Fibroblast of lung (primary cell): ENCODE measurements at regions not wholly inside any gene's neighbourhood (a gene's known extent, or its start where the extent isn't known, plus 50 kb on each side); places are given as distances from the start of the nearest gene placed in this dataset.

Experiments
- DNase-seq, 2 donors: peaks; one replicate each; pipeline versions ENCODE4 v3.0.0 to v3.0.0-alpha.2; 2010; ENCODE audit warnings: low read depth in 2 of 2
- H2AFZ ChIP-seq: 2 replicates; pipeline ENCODE4 v1.5.1; 2012; ENCODE audit warnings: low read length, control low read depth, inconsistent platforms
- H3K27ac ChIP-seq: 2 replicates; pipeline ENCODE4 v1.5.1; 2011; ENCODE audit warnings: low read length, control low read depth; ENCODE audit not compliant: insufficient read depth
- H3K27me3 ChIP-seq: 2 replicates; pipeline ENCODE4 v1.5.1; 2011; ENCODE audit warnings: mild to moderate bottlenecking, low read length; ENCODE audit not compliant: control insufficient read depth, insufficient read depth
- H3K36me3 ChIP-seq: 2 replicates; pipeline ENCODE4 v1.5.1; 2011; ENCODE audit warnings: low read length; ENCODE audit not compliant: control insufficient read depth, insufficient read depth
- H3K4me1 ChIP-seq: 2 replicates; pipeline ENCODE4 v1.5.1; 2011; ENCODE audit warnings: low read length; ENCODE audit not compliant: control insufficient read depth, insufficient read depth; ENCODE audit errors: extremely low read depth
- H3K4me2 ChIP-seq: 2 replicates; pipeline ENCODE4 v1.5.1; 2011; ENCODE audit warnings: low read length, control low read depth; ENCODE audit not compliant: insufficient read depth; ENCODE audit errors: extremely low read depth
- H3K4me3 ChIP-seq, 4 experiments: fragments of 200-600 bp in 1 of 4; sonication (generic) in 1 of 4; replicated peaks in 1 of 4; 2 replicates each; pipeline ENCODE4 v1.5.1; 2011 to 2016; ENCODE audit warnings: low read length in 4 of 4, low read depth in 3 of 4, mild to moderate bottlenecking in 3 of 4, control low read depth in 2 of 4, inconsistent platforms in 1 of 4, mixed read lengths in 1 of 4; ENCODE audit not compliant: insufficient read depth in 1 of 4; ENCODE audit errors: control extremely low read depth in 1 of 4
- H3K79me2 ChIP-seq: 2 replicates; pipeline ENCODE4 v1.5.1; 2012; ENCODE audit warnings: mild to moderate bottlenecking, low read length, inconsistent platforms; ENCODE audit not compliant: control insufficient read depth, insufficient read depth
- H3K9ac ChIP-seq: 2 replicates; pipeline ENCODE4 v1.5.1; 2011; ENCODE audit warnings: mild to moderate bottlenecking, low read length, control low read depth; ENCODE audit not compliant: insufficient read depth
- H3K9me3 ChIP-seq: 2 replicates; pipeline ENCODE4 v1.5.1; 2012; ENCODE audit warnings: low read depth, low read length; ENCODE audit not compliant: control insufficient read depth, insufficient read depth
- H4K20me1 ChIP-seq: 2 replicates; pipeline ENCODE4 v1.5.1; 2011; ENCODE audit warnings: low read length; ENCODE audit not compliant: control insufficient read depth, insufficient read depth; ENCODE audit errors: extremely low read depth
- CTCF ChIP-seq, 2 donors: IDR thresholded peaks in 1 of 2; conservative IDR thresholded peaks in 1 of 2; 1 replicate in 1 of 2; 2 replicates in 1 of 2; pipeline ENCODE4 v1.5.1; 2011 to 2012; ENCODE audit warnings: low read length in 2 of 2, control low read depth in 1 of 2, inconsistent platforms in 1 of 2, low read depth in 1 of 2, mild to moderate bottlenecking in 1 of 2
- EZH2 ChIP-seq: IDR thresholded peaks from 2 replicates; pipeline ENCODE4 v1.5.1; 2012; ENCODE audit warnings: low read length, control low read depth, mild to moderate bottlenecking; ENCODE audit errors: missing control alignments

GRCh38 chr10:44267007-44267406, 117.9 kb downstream of the CXCL12 start:
- TF ChIP-seq CTCF (conservative IDR thresholded peaks at IDR 0.05 in 1 of 2, IDR thresholded peaks at IDR 0.05 in 1 of 2; ENCODE audit: low read depth in 1 of 2, low read length in 2 of 2) (no peak), EZH2 (no peak)
- no peaks in the 10 kb centered on the region for H3K27me3 ChIP-seq
- H3K9ac ChIP-seq, result no peak overlapping the region
- no peak overlapping the region for H2AFZ ChIP-seq
- no peak overlapping the region for H3K4me2 ChIP-seq
- H4K20me1 ChIP-seq, result no peaks in the 10 kb centered on the region
- H3K79me2 ChIP-seq, result no peaks in the 10 kb centered on the region
- no peak overlapping the region for H3K4me3 ChIP-seq
- H3K4me1 ChIP-seq, result peaks cover 9% of the 10 kb centered on the region
- no peaks in the 10 kb centered on the region for H3K9me3 ChIP-seq
- no peak for DNase-seq
- no peak overlapping the region for H3K27ac ChIP-seq
- no peaks in the 10 kb centered on the region for H3K36me3 ChIP-seq

- peak; percentile 18 to 25 for DNase-seq
- no peak overlapping the region for H3K9ac ChIP-seq
- no peaks in the 10 kb centered on the region for H3K9me3 ChIP-seq
- peaks cover 14% of the 10 kb centered on the region for H3K4me1 ChIP-seq
- H3K79me2 ChIP-seq, result no peaks in the 10 kb centered on the region
- TF ChIP-seq EZH2, result no peak
- no peak for TF ChIP-seq CTCF (conservative IDR thresholded peaks at IDR 0.05 in 1 of 2, IDR thresholded peaks at IDR 0.05 in 1 of 2; ENCODE audit: low read depth in 1 of 2, low read length in 2 of 2)
- no peak overlapping the region for H2AFZ ChIP-seq
- H4K20me1 ChIP-seq, result no peaks in the 10 kb centered on the region
- no peaks in the 10 kb centered on the region for H3K36me3 ChIP-seq
- H3K27ac ChIP-seq, result no peak overlapping the region
- H3K4me3 ChIP-seq, result no peak overlapping the region
- no peaks in the 10 kb centered on the region for H3K27me3 ChIP-seq
- H3K4me2 ChIP-seq, result no peak overlapping the region
Measured at GRCh38 chr10:44264244-44264643, 120.7 kb downstream of the CXCL12 start.

GRCh38 chr10:44263771-44264170, 121.1 kb downstream of the CXCL12 start:
- H3K9me3 ChIP-seq, result no peaks in the 10 kb centered on the region
- H3K79me2 ChIP-seq, result no peaks in the 10 kb centered on the region
- no peaks in the 10 kb centered on the region for H4K20me1 ChIP-seq
- H3K4me3 ChIP-seq, result no peak overlapping the region
- no peak overlapping the region for H2AFZ ChIP-seq
- TF ChIP-seq CTCF (conservative IDR thresholded peaks at IDR 0.05 in 1 of 2, IDR thresholded peaks at IDR 0.05 in 1 of 2; ENCODE audit: low read depth in 1 of 2, low read length in 2 of 2) (no peak), EZH2 (no peak)
- no peaks in the 10 kb centered on the region for H3K36me3 ChIP-seq
- no peaks in the 10 kb centered on the region for H3K27me3 ChIP-seq
- no peak for DNase-seq
- no peak overlapping the region for H3K27ac ChIP-seq
- peaks cover 14% of the 10 kb centered on the region for H3K4me1 ChIP-seq
- H3K9ac ChIP-seq, result no peak overlapping the region
- H3K4me2 ChIP-seq, result no peak overlapping the region
